ENCODE measurements at regions not wholly inside any gene's neighbourhood (a gene's known extent, or its start where the extent isn't known, plus 50 kb on each side); places are given as distances from the start of the nearest gene placed in this dataset.

GRCh38 chr18:51610481-51610880, 413.0 kb upstream of the MEX3C start:
- ATAC-seq (no peak), DNase-seq (ENCODE audit: low spot score) (no peak)
- intact Hi-C loops (cut with DNase I), result no loop called here

- DNase-seq (ENCODE audit: low spot score), result no peak
- ATAC-seq, result no peak
- intact Hi-C loops (cut with DNase I), result no loop called here
Observed at GRCh38 chr18:51611326-51611725, 413.8 kb upstream of the MEX3C start.

GRCh38 chr18:51614033-51614432, 416.6 kb upstream of the MEX3C start:
- ATAC-seq (no peak), DNase-seq (ENCODE audit: low spot score) (no peak)
- intact Hi-C loops (cut with DNase I), result no loop called here

- no peak for ATAC-seq
- DNase-seq (ENCODE audit: low spot score), result no peak
Observed at GRCh38 chr18:51614967-51615571, 417.6 kb upstream of the MEX3C start.

DNA sequence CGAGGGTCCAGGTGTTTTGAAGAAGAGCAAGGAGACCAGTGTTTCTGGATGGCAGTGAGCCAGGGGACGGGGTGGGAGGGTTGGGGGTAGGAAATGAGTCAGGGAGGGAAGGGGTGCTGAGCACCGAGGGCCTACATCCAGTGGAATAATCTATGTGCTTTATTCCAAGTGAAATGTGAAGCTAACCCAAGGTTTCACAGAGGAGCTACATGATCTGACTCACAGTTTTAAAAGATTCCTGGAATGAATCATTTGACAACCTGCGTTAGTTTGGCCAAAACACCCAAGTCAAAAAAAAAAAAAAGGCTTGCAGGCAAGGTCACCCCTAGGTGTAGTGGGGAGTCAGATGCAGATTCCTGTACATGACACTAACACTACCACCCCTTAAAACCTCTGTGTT, 419.7 kb upstream of the MEX3C start:
- ATAC-seq, result no peak
- intact Hi-C loops (cut with DNase I), result no loop called here

More at GRCh38 chr18:51614967-51615571, 417.6 kb upstream of the MEX3C start:
- intact Hi-C loops (cut with DNase I), result no loop called here

GRCh38 chr18:51617572-51618260, 420.2 kb upstream of the MEX3C start:
- intact Hi-C loops (cut with DNase I), result no loop called here
- DNase-seq (ENCODE audit: low spot score) (no peak), ATAC-seq (no peak)

More for the DNA sequence above, 419.7 kb upstream of the MEX3C start:
- no peak for DNase-seq (ENCODE audit: low spot score)

DNA sequence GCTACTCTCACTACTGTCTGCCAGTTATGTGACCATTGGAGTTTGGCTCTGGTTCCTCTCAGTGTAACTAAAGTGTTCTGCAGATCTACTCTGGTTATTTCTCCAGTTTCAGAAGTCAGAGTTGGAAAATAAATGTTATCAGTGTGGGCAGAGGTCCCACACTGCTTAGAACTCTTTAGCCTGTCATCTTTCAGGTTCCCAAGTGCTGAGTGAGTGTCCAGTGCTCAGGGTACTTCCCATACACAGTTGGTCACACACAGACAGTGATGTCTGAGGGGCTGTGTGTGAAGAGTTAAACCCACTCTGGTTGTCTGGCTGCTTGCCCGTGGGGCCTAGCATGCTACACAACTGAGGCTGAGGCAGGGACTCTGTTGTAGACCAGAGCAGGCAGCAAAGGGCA, 421.8 kb upstream of the MEX3C start:
- ATAC-seq (no peak), DNase-seq (ENCODE audit: low spot score) (no peak)
- intact Hi-C loops (cut with DNase I), result no loop called here

GRCh38 chr18:51621113-51621863, 423.8 kb upstream of the MEX3C start:
- peak; percentile 79 for DNase-seq (ENCODE audit: low spot score)
- intact Hi-C loops (cut with DNase I), result no loop called here
- peak; percentile 64 for ATAC-seq

GRCh38 chr18:51621864-51622160, 424.3 kb upstream of the MEX3C start:
- intact Hi-C loops (cut with DNase I), result no loop called here
- DNase-seq (ENCODE audit: low spot score), result no peak
- ATAC-seq, result no peak

DNA sequence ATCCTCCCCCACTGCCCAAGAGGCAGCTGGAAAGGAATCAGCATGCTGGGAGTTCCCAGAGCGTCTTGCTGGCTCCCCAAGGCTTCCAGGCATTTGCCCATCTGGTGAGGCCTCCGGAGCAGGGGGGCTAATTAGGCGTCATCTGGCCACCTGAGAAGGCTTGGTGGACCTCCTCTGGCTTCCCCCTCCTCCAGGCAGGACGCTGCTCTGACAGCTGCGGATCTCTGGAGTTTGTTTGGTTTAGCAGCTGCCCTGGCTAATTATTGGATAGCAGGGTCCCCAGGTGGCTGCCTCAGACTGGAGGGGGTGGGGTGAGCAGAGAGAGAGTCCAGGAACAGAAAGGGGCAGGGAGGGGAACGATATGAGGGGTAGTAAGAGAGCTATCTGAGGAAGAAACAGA, 425.2 kb upstream of the MEX3C start:
- intact Hi-C loops (cut with DNase I), result no loop called here

GRCh38 chr18:51623653-51624052, 426.2 kb upstream of the MEX3C start:
- ATAC-seq (no peak), DNase-seq (ENCODE audit: low spot score) (no peak)
- intact Hi-C loops (cut with DNase I), result no loop called here

More for the DNA sequence above, 425.2 kb upstream of the MEX3C start:
- ATAC-seq (no peak), DNase-seq (ENCODE audit: low spot score) (no peak)

GRCh38 chr18:51630706-51631105, 433.2 kb upstream of the MEX3C start:
- no peak for ATAC-seq
- intact Hi-C loops (cut with DNase I), result no loop called here
- no peak for DNase-seq (ENCODE audit: low spot score)

DNA sequence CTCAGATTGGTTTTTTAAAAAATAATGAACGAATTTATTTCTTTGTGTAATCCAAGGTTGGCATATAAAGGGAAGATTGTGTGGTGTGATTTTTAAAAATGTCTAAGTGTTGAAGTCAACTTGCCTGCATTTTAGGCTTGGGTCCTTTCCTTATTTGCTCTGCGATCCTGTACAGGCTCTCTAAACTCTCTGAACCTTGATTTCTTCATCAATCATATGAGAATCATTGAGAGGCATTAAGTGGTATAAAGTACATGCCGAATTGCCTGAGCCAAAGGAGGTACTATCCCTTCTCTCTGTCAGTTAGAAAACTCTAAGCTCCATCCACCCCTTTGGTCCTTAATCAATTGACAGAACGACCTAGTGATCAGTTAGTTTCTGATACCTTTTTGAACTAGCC, 440.4 kb upstream of the MEX3C start:
- intact Hi-C loops (cut with DNase I), result no loop called here
- ATAC-seq (no peak), DNase-seq (ENCODE audit: low spot score) (no peak)

DNA sequence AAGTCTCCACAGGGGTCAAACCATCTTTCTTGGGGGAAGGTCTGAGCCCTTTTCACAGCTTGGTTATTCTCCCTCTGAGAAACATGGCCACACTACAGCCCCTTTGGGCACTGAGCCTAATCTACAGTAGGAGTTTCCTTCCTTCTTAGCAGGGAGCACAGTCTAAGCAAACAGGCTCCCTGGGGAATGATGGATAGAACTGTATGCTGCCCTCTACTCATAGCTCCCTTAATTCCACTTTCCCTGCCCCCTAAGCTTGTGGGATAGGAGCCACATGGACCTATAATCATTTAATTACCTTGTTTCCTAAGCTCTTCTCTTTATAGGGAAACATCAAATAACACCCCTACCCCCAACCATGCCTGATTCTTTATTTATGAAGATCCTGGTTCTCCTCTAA, 442.1 kb upstream of the MEX3C start:
- DNase-seq (ENCODE audit: low spot score) (no peak), ATAC-seq (no peak)
- intact Hi-C loops (cut with DNase I), result no loop called here

GRCh38 chr18:51643483-51643882, 446.0 kb upstream of the MEX3C start:
- ATAC-seq (no peak), DNase-seq (ENCODE audit: low spot score) (no peak)
- intact Hi-C loops (cut with DNase I), result no loop called here

- DNase-seq (ENCODE audit: low spot score) (no peak), ATAC-seq (no peak)
- intact Hi-C loops (cut with DNase I), result no loop called here
Observed at GRCh38 chr18:51645607-51646006, 448.1 kb upstream of the MEX3C start.

GRCh38 chr18:51647346-51647745, 449.9 kb upstream of the MEX3C start:
- no peak for ATAC-seq
- intact Hi-C loops (cut with DNase I), result no loop called here

DNA sequence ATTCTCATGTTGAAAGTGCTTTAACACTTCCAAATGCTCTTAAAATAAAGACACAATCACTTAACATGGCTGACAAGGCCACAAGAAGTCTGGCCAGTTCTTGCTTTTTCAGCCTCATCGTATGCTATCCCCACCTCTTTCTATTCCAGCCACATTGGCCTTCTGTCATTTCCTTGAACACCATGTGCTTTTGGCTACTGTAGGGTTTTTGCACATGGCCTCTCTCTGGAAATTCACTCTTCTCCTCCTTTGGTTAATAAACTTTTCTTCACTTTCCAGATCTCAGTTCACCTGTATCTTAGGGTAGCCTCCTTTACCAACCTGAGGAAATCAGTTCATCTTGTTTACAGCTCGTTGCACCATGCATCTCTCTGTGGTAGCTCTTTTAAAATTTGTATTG, 450.5 kb upstream of the MEX3C start:
- DNase-seq (ENCODE audit: low spot score), result no peak
- intact Hi-C loops (cut with DNase I), result no loop called here
- ATAC-seq, result no peak

More at GRCh38 chr18:51647346-51647745, 449.9 kb upstream of the MEX3C start:
- no peak for DNase-seq (ENCODE audit: low spot score)

DNA sequence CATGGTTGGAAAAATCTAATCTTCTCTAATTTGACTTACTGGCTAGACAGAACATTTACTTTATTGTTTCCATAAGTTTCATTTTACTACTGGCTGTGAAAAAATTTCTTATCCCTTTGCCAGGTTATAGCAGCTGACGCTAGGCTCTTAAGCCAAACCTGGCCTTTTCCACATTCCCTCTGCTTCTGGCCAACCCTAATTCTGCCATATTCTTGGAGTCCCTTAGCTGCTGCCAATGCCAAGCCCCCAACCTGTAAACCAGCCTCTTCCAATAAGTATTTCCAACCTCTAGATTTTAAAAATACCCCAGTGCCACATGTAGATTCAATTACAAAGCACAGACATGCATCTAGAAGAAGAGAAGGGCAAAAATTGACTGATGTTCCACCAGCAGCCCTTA, 452.3 kb upstream of the MEX3C start:
- intact Hi-C loops (cut with DNase I), result no loop called here
- ATAC-seq (no peak), DNase-seq (ENCODE audit: low spot score) (no peak)

GRCh38 chr18:51651761-51652160, 454.3 kb upstream of the MEX3C start:
- no peak for DNase-seq (ENCODE audit: low spot score)
- intact Hi-C loops (cut with DNase I), result no loop called here
- ATAC-seq, result no peak
